ENCODE measurements at regions not wholly inside any gene's neighbourhood (a gene's known extent, or its start where the extent isn't known, plus 50 kb on each side); places are given as distances from the start of the nearest gene placed in this dataset.

DNA sequence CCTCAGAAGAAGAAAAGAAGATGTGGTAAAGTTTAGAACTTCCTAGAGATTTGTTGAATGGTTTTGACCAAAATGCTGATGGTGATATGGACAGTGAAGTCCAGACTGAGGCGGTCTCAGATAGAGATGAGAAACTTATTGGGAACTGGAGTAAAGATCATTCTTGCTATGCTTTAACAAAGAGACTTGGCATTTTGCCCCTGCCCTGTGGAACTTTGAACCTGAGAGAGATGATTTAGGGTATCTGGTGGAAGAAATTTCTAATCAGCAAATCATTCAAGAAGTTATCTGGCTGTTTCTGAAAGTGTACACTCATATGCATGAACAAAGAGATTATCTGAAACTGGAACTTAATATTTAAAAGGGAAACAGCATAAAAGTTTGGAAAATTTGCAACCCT lies 505.2 kb downstream of the NSUN3 start:
- Histone ChIP-seq H3K27ac (ENCODE audit: low read depth, low read length) (no peak overlapping the region), H2AFZ (ENCODE audit: low read depth, low read length) (no peak overlapping the region), H3K79me2 (ENCODE audit: insufficient read depth, low read length) (no peaks in the 10 kb centered on the region), H3K4me1 (ENCODE audit: insufficient read depth, low read length) (no peaks in the 10 kb centered on the region), H3K9ac (ENCODE audit: low read length) (no peak overlapping the region), H3K4me2 (ENCODE audit: low read length) (no peak overlapping the region), H3K4me3 (ENCODE audit: insufficient read depth, low read depth, low read length) (no peak overlapping the region), H3K36me3 (ENCODE audit: insufficient read depth, low read length) (no peaks in the 10 kb centered on the region), H4K20me1 (ENCODE audit: insufficient read depth, low read length) (no peaks in the 10 kb centered on the region), H3K9me3 (ENCODE audit: insufficient read depth, low read depth, low read length) (no peaks in the 10 kb centered on the region), H3K27me3 (ENCODE audit: insufficient read depth, low read length) (no peaks in the 10 kb centered on the region)
- no peak for FAIRE-seq
- Mint-ChIP-seq H3K4me1 (ENCODE audit: low read depth, unreplicated experiment) (no peaks in the 10 kb centered on the region), H3K27me3 (ENCODE audit: low read depth, unreplicated experiment) (no peaks in the 10 kb centered on the region), H3K36me3 (ENCODE audit: low read depth, unreplicated experiment) (no peaks in the 10 kb centered on the region), H3K4me3 (ENCODE audit: unreplicated experiment) (no peak overlapping the region), H3K9me3 (ENCODE audit: unreplicated experiment) (peaks cover under 1% of the 10 kb centered on the region), H3K27ac (ENCODE audit: unreplicated experiment) (no peak overlapping the region)
- DNase-seq (ENCODE audit: low read depth), result no peak
- TF ChIP-seq, protein P1, sequence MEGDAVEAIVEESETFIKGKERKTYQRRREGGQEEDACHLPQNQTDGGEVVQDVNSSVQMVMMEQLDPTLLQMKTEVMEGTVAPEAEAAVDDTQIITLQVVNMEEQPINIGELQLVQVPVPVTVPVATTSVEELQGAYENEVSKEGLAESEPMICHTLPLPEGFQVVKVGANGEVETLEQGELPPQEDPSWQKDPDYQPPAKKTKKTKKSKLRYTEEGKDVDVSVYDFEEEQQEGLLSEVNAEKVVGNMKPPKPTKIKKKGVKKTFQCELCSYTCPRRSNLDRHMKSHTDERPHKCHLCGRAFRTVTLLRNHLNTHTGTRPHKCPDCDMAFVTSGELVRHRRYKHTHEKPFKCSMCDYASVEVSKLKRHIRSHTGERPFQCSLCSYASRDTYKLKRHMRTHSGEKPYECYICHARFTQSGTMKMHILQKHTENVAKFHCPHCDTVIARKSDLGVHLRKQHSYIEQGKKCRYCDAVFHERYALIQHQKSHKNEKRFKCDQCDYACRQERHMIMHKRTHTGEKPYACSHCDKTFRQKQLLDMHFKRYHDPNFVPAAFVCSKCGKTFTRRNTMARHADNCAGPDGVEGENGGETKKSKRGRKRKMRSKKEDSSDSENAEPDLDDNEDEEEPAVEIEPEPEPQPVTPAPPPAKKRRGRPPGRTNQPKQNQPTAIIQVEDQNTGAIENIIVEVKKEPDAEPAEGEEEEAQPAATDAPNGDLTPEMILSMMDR (IDR thresholded peaks at IDR 0.05; ENCODE audit: insufficient read depth, low read depth, low read length), result no peak
- TF ChIP-seq EZH2 (IDR thresholded peaks at IDR 0.05; ENCODE audit: insufficient read depth, low read length), result no peak

DNA sequence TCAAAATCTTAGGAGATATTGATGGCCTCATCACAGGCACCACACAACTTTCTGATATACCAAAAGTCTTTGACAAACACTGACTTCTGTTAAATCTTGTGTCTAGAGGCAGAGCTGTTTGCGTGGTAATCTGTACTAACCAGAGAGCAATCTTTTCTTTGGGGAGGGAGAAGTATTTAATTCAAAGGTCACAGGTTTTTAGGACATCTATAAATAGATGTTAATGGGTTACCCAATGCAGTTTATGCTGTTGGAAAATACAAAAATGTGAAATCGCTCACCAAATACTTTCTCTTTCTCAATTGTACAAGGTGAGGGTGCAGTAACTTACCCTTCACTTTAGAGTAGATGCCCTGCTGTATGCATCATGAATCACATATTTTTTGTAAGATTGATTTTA lies 510.5 kb downstream of the NSUN3 start:
- no peaks in the 10 kb centered on the region for H3K27me3 ChIP-seq (ENCODE audit: insufficient read depth, low read length)
- no peaks in the 10 kb centered on the region for H3K9me3 ChIP-seq (ENCODE audit: insufficient read depth, low read depth, low read length)
- Mint-ChIP-seq H3K27ac (ENCODE audit: unreplicated experiment) (no peak overlapping the region), H3K4me3 (ENCODE audit: unreplicated experiment) (no peak overlapping the region), H3K4me1 (ENCODE audit: low read depth, unreplicated experiment) (no peaks in the 10 kb centered on the region), H3K9me3 (ENCODE audit: unreplicated experiment) (no peaks in the 10 kb centered on the region), H3K36me3 (ENCODE audit: low read depth, unreplicated experiment) (no peaks in the 10 kb centered on the region), H3K27me3 (ENCODE audit: low read depth, unreplicated experiment) (no peaks in the 10 kb centered on the region)
- no peaks in the 10 kb centered on the region for H3K36me3 ChIP-seq (ENCODE audit: insufficient read depth, low read length)
- H2AFZ ChIP-seq (ENCODE audit: low read depth, low read length), result no peak overlapping the region
- no peaks in the 10 kb centered on the region for H3K79me2 ChIP-seq (ENCODE audit: insufficient read depth, low read length)
- H3K4me3 ChIP-seq (ENCODE audit: insufficient read depth, low read depth, low read length), result no peak overlapping the region
- H3K9ac ChIP-seq (ENCODE audit: low read length), result no peak overlapping the region
- no peak for FAIRE-seq
- no peaks in the 10 kb centered on the region for H4K20me1 ChIP-seq (ENCODE audit: insufficient read depth, low read length)
- no peak overlapping the region for H3K27ac ChIP-seq (ENCODE audit: low read depth, low read length)
- no peak overlapping the region for H3K4me2 ChIP-seq (ENCODE audit: low read length)
- DNase-seq (ENCODE audit: low read depth), result no peak
- no peaks in the 10 kb centered on the region for H3K4me1 ChIP-seq (ENCODE audit: insufficient read depth, low read length)
- no peak for TF ChIP-seq EZH2 (IDR thresholded peaks at IDR 0.05; ENCODE audit: insufficient read depth, low read length)
- TF ChIP-seq, protein P1 (IDR thresholded peaks at IDR 0.05; ENCODE audit: insufficient read depth, low read depth, low read length), result no peak

DNA sequence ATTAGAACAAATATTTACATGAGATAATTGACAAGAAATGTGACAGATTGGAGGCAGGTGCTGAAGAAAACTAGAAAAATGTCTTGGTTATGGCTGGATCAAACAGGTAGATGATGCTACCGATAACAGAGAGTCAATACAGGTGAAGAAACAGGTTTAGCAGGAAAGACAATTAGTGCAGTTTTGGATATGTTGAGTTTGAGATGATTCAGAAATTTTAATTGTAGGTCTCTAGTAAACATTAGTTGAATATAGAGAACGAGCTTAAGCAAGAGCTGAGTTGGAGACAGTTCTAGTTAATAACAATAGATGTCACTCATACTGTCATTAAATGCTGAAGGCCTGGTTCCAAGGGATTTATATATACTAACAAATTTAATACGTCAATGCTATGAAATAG lies 524.4 kb downstream of the NSUN3 start:
- Mint-ChIP-seq H3K36me3 (ENCODE audit: low read depth, unreplicated experiment) (no peaks in the 10 kb centered on the region), H3K4me1 (ENCODE audit: low read depth, unreplicated experiment) (no peaks in the 10 kb centered on the region), H3K4me3 (ENCODE audit: unreplicated experiment) (no peak overlapping the region), H3K27ac (ENCODE audit: unreplicated experiment) (no peak overlapping the region), H3K9me3 (ENCODE audit: unreplicated experiment) (no peaks in the 10 kb centered on the region), H3K27me3 (ENCODE audit: low read depth, unreplicated experiment) (no peaks in the 10 kb centered on the region)
- no peaks in the 10 kb centered on the region for H3K27me3 ChIP-seq (ENCODE audit: insufficient read depth, low read length)
- H3K9ac ChIP-seq (ENCODE audit: low read length), result no peak overlapping the region
- H4K20me1 ChIP-seq (ENCODE audit: insufficient read depth, low read length), result no peaks in the 10 kb centered on the region
- no peaks in the 10 kb centered on the region for H3K9me3 ChIP-seq (ENCODE audit: insufficient read depth, low read depth, low read length)
- no peak for FAIRE-seq
- H3K4me2 ChIP-seq (ENCODE audit: low read length), result no peak overlapping the region
- no peaks in the 10 kb centered on the region for H3K36me3 ChIP-seq (ENCODE audit: insufficient read depth, low read length)
- no peak overlapping the region for H3K4me3 ChIP-seq (ENCODE audit: insufficient read depth, low read depth, low read length)
- H2AFZ ChIP-seq (ENCODE audit: low read depth, low read length), result no peak overlapping the region
- H3K79me2 ChIP-seq (ENCODE audit: insufficient read depth, low read length), result no peaks in the 10 kb centered on the region
- TF ChIP-seq EZH2 (IDR thresholded peaks at IDR 0.05; ENCODE audit: insufficient read depth, low read length), result no peak
- TF ChIP-seq, protein P1 (IDR thresholded peaks at IDR 0.05; ENCODE audit: insufficient read depth, low read depth, low read length), result no peak
- no peak overlapping the region for H3K27ac ChIP-seq (ENCODE audit: low read depth, low read length)
- no peak for DNase-seq (ENCODE audit: low read depth)
- no peaks in the 10 kb centered on the region for H3K4me1 ChIP-seq (ENCODE audit: insufficient read depth, low read length)

Data from astrocyte (in vitro differentiated cells and primary cell).